ENCODE measurements at regions not wholly inside any gene's neighbourhood (a gene's known extent, or its start where the extent isn't known, plus 50 kb on each side); places are given as distances from the start of the nearest gene placed in this dataset.

DNA sequence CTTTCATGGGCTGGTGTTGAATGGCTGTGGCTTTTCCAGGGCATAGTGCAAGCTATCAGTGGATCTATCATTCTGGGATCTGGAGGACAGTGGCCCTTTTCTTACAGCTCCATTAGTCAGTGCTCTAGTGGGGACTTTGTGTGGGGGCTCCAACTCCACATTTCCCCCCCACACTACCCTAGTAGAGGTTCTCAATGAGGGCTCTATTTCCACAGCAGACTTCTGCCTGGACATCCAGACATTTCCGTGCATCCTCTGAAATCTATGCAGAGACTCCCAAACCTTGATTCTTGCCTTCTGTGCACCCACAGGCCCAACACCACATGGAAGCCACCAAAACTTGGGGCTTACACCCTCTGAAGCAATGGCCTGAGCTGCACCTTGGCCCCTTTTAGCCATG lies 208.3 kb upstream of the MKLN1 start:
- Histone ChIP-seq H3K9ac (ENCODE audit: low read depth, low read length) (no peak overlapping the region), H3K4me1 (ENCODE audit: control insufficient read depth, insufficient read depth, low read length) (no peaks in the 10 kb centered on the region), H3K27ac (ENCODE audit: low read depth, low read length) (no peak overlapping the region), H3K9me3 (ENCODE audit: control insufficient read depth, insufficient read depth, low read length) (peaks cover 10% of the 10 kb centered on the region), H3K4me3 (ENCODE audit: low read depth, low read length) (no peak overlapping the region), H3K27me3 (ENCODE audit: control insufficient read depth, insufficient read depth, low read length) (no peaks in the 10 kb centered on the region), H3K36me3 (ENCODE audit: control insufficient read depth, insufficient read depth, low read length) (no peaks in the 10 kb centered on the region)

DNA sequence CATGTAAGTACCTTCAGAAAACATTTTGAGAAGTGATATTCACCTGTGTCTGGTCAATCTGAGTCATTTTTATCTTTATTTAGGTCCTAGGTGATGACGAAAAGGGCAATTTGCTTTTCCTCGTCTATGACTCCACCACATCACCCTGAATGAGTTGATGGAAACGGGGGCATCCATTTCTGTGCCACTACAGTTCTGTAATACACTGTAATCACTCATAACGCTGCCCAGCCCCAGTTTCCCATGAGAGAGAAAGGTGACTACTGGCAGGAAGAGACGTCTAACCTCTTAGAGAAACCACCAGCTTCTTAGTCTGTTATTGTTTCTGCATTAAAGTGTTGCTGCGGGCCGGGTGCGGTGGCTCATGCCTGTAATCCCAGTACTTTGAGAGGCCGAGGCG lies 205.3 kb upstream of the MKLN1 start:
- no peaks in the 10 kb centered on the region for H3K36me3 ChIP-seq (ENCODE audit: control insufficient read depth, insufficient read depth, low read length)
- H3K9me3 ChIP-seq (ENCODE audit: control insufficient read depth, insufficient read depth, low read length), result peaks cover 10% of the 10 kb centered on the region
- no peaks in the 10 kb centered on the region for H3K27me3 ChIP-seq (ENCODE audit: control insufficient read depth, insufficient read depth, low read length)
- H3K4me1 ChIP-seq (ENCODE audit: control insufficient read depth, insufficient read depth, low read length), result no peaks in the 10 kb centered on the region
- H3K27ac ChIP-seq (ENCODE audit: low read depth, low read length), result no peak overlapping the region
- H3K4me3 ChIP-seq (ENCODE audit: low read depth, low read length), result no peak overlapping the region
- no peak overlapping the region for H3K9ac ChIP-seq (ENCODE audit: low read depth, low read length)

DNA sequence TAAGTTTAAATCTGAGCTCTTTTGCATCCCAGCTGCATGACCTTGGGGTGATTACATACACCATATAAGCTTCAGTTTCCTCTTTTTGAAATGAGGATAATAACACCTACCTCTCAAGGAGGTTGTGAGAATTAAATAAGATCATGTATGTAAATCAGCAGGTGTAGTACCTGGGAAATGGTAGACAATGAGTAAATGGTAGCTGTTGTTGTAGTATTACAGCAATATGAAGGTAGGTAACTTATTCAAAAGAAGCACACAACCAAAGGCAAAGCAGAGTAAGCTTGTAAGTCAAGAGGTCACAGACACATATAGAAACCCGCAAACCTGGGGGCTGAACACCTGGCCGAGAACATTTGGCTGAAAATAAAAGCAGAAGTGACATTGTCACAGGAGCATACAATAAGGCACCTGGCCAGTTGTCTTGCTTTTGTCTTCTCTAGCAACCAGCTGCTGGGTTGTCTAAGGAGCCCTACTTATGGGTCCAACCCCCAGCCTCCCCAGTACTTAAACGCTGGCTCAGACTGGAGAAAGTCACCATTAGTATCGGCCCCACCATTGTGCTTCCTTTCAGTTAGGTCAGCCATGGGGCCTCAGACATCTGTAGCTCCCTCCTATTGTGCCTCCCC lies 203.6 kb upstream of the MKLN1 start:
- Histone ChIP-seq H3K9me3 (ENCODE audit: control insufficient read depth, insufficient read depth, low read length) (peaks cover 2% of the 10 kb centered on the region), H3K36me3 (ENCODE audit: control insufficient read depth, insufficient read depth, low read length) (no peaks in the 10 kb centered on the region), H3K4me1 (ENCODE audit: control insufficient read depth, insufficient read depth, low read length) (no peaks in the 10 kb centered on the region), H3K4me3 (ENCODE audit: low read depth, low read length) (no peak overlapping the region), H3K27me3 (ENCODE audit: control insufficient read depth, insufficient read depth, low read length) (no peaks in the 10 kb centered on the region), H3K27ac (ENCODE audit: low read depth, low read length) (no peak overlapping the region), H3K9ac (ENCODE audit: low read depth, low read length) (no peak overlapping the region)

DNA sequence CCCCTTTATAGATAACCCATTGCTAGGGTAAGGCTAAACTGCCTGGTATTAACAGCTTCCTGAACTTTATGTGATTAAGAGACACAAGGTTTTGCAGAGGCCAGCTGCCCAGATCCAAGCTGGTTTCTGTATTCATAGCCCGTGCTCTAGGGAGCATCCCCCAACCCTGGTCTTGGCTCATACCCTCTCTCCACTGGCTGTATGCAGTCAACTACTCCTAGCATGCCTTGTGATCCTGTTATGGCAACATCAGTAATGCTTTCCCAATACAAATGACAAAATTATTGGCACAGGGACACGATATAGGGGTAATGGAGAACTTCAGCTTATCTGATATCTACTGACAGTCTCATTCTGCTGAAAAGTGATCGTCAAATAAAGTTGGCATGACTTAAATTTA lies 202.8 kb upstream of the MKLN1 start:
- no peaks in the 10 kb centered on the region for H3K27me3 ChIP-seq (ENCODE audit: control insufficient read depth, insufficient read depth, low read length)
- no peak overlapping the region for H3K27ac ChIP-seq (ENCODE audit: low read depth, low read length)
- H3K9ac ChIP-seq (ENCODE audit: low read depth, low read length), result no peak overlapping the region
- no peaks in the 10 kb centered on the region for H3K36me3 ChIP-seq (ENCODE audit: control insufficient read depth, insufficient read depth, low read length)
- H3K4me3 ChIP-seq (ENCODE audit: low read depth, low read length), result no peak overlapping the region
- H3K9me3 ChIP-seq (ENCODE audit: control insufficient read depth, insufficient read depth, low read length), result no peaks in the 10 kb centered on the region
- H3K4me1 ChIP-seq (ENCODE audit: control insufficient read depth, insufficient read depth, low read length), result no peaks in the 10 kb centered on the region

DNA sequence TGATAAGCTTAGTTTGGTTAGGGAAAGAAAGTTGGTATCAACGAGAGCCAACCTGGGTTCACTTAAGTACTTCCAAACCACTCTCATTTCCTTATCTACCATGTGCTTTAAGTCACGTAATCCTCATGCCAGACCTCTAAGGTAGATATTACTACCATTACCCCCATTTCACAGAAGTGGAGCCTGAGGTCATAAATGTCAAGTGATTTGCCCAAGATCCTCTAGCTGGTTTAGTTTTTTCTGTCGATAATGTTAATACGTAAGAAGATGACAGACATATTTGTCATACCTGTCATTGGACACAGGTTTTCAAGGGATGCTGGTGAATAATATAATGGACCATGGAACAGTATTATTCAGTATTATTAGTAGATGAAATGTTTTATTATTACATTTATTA lies 197.4 kb upstream of the MKLN1 start:
- Histone ChIP-seq H3K4me3 (ENCODE audit: low read depth, low read length) (no peak overlapping the region), H3K9ac (ENCODE audit: low read depth, low read length) (no peak overlapping the region), H3K27me3 (ENCODE audit: control insufficient read depth, insufficient read depth, low read length) (no peaks in the 10 kb centered on the region), H3K9me3 (ENCODE audit: control insufficient read depth, insufficient read depth, low read length) (no peaks in the 10 kb centered on the region), H3K27ac (ENCODE audit: low read depth, low read length) (no peak overlapping the region), H3K4me1 (ENCODE audit: control insufficient read depth, insufficient read depth, low read length) (no peaks in the 10 kb centered on the region), H3K36me3 (ENCODE audit: control insufficient read depth, insufficient read depth, low read length) (no peaks in the 10 kb centered on the region)

DNA sequence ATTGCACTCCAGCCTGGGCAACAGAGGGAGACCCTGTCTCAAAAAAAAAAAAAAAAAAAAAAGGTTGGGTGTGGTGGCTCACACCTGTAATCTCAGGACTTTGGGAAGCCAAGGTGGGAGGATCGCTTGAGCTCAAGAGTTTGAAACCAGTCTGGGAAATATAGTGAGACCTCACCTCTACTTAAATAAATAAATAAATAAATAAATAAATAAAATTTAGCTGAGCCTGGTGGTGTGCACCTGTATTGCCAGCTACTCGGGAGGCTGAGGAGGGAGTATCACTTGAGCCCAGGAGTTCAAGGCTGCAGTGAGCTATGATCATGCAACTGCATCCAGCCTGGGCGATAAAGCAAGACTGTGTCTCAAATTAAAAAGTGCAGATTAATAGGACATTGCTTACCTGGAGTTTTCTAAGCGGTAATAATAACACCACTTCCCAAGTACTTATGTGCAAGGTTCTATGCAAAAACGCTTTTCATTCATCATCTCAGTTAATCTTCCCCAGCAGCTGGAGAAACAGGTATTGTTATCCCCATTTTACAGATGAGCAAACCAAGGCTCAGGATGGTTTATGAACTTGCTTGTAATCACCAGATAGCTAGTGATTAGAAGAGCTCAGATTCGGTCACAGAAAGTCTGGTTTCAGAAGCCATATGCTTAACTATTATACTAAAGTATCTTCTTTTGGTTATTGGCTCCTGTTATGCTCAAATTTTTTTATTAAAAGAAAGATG lies 196.5 kb upstream of the MKLN1 start:
- H3K9me3 ChIP-seq (ENCODE audit: control insufficient read depth, insufficient read depth, low read length), result no peaks in the 10 kb centered on the region
- H3K36me3 ChIP-seq (ENCODE audit: control insufficient read depth, insufficient read depth, low read length), result no peaks in the 10 kb centered on the region
- no peaks in the 10 kb centered on the region for H3K4me1 ChIP-seq (ENCODE audit: control insufficient read depth, insufficient read depth, low read length)
- no peaks in the 10 kb centered on the region for H3K27me3 ChIP-seq (ENCODE audit: control insufficient read depth, insufficient read depth, low read length)
- H3K27ac ChIP-seq (ENCODE audit: low read depth, low read length), result no peak overlapping the region
- no peak overlapping the region for H3K9ac ChIP-seq (ENCODE audit: low read depth, low read length)
- H3K4me3 ChIP-seq (ENCODE audit: low read depth, low read length), result no peak overlapping the region

DNA sequence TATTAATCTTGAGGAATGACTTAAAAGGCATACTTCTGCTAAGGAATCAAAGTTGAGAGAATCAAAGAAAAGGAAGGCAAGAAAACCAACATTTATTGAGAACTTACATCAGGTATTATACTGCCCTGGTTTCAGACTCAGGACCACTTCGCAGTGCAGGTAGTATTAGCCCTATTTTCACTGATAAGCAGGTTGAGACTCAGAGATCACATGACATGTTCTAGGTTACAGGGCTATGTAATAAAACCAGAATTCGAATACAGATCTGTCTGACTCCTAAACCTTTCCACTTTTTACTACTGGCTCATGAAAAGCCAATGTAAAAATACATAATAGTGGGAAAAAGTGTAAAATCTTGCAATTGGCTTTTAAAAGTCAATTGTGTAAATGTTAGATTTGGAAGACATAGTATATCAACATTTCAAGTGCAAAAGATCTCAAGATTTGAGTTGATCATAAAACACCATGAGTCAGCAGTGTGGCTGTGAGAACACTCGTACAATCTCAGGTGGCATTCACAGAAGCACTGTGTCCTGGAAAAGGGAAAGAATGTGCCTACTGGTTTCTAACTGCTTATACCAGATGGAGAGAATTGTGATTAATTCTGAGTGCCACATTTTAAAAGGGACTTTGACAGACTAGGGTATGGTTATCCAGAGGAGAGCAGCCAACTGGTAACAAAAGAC lies 195.8 kb upstream of the MKLN1 start:
- Histone ChIP-seq H3K27me3 (ENCODE audit: control insufficient read depth, insufficient read depth, low read length) (no peaks in the 10 kb centered on the region), H3K4me3 (ENCODE audit: low read depth, low read length) (no peak overlapping the region), H3K9me3 (ENCODE audit: control insufficient read depth, insufficient read depth, low read length) (no peaks in the 10 kb centered on the region), H3K36me3 (ENCODE audit: control insufficient read depth, insufficient read depth, low read length) (no peaks in the 10 kb centered on the region), H3K9ac (ENCODE audit: low read depth, low read length) (no peak overlapping the region), H3K27ac (ENCODE audit: low read depth, low read length) (no peak overlapping the region), H3K4me1 (ENCODE audit: control insufficient read depth, insufficient read depth, low read length) (no peaks in the 10 kb centered on the region)

DNA sequence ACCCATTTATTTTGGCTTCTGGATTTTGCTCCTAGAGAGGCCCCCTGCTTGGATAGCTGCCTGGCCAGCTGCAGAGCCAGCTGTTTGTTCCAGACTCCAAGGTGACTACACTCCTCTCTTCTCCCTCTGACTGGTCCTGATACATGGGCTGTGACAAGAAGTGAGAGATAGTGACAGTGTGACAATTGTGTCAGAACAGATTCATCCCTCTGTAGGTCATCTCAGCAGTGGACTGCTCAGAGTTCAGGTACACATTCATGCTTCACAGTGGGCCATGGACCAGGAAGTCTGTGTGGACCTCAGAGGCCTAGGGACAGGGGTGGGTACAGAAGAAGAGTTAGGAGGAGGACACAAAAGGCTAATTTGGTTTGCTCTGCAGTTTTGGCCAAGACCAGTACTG lies 188.2 kb upstream of the MKLN1 start:
- no peaks in the 10 kb centered on the region for H3K4me1 ChIP-seq (ENCODE audit: control insufficient read depth, insufficient read depth, low read length)
- no peaks in the 10 kb centered on the region for H3K36me3 ChIP-seq (ENCODE audit: control insufficient read depth, insufficient read depth, low read length)
- H3K9me3 ChIP-seq (ENCODE audit: control insufficient read depth, insufficient read depth, low read length), result no peaks in the 10 kb centered on the region
- no peak overlapping the region for H3K9ac ChIP-seq (ENCODE audit: low read depth, low read length)
- H3K27ac ChIP-seq (ENCODE audit: low read depth, low read length), result no peak overlapping the region
- H3K27me3 ChIP-seq (ENCODE audit: control insufficient read depth, insufficient read depth, low read length), result no peaks in the 10 kb centered on the region
- no peak overlapping the region for H3K4me3 ChIP-seq (ENCODE audit: low read depth, low read length)

DNA sequence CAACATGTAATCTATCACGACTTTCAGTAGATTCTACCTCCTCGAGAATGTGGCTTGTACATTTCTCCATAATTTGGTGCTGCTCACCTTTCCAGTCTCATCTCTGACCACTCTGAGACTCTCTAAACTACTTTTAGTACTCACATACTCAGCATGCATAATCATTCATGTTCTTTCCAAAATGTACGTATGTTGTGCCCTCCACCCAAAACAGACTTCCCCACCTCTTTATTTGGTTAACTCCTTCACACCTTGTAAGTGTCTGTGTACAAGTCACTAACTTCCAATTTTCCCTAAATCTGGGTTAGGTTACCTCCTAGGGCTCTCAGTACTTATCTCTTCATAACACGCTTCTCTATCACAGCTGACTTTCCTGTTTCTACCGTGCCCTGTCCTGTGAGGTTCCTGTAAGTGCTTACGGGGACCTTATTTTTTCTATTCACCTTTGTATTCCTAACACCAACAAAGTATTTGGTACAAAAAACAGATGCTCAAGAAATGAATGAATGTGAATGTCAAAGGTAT lies 186.2 kb upstream of the MKLN1 start:
- H3K9ac ChIP-seq (ENCODE audit: low read depth, low read length), result no peak overlapping the region
- H3K4me1 ChIP-seq (ENCODE audit: control insufficient read depth, insufficient read depth, low read length), result no peaks in the 10 kb centered on the region
- H3K9me3 ChIP-seq (ENCODE audit: control insufficient read depth, insufficient read depth, low read length), result no peaks in the 10 kb centered on the region
- no peak overlapping the region for H3K27ac ChIP-seq (ENCODE audit: low read depth, low read length)
- H3K4me3 ChIP-seq (ENCODE audit: low read depth, low read length), result no peak overlapping the region
- no peaks in the 10 kb centered on the region for H3K27me3 ChIP-seq (ENCODE audit: control insufficient read depth, insufficient read depth, low read length)
- no peaks in the 10 kb centered on the region for H3K36me3 ChIP-seq (ENCODE audit: control insufficient read depth, insufficient read depth, low read length)

DNA sequence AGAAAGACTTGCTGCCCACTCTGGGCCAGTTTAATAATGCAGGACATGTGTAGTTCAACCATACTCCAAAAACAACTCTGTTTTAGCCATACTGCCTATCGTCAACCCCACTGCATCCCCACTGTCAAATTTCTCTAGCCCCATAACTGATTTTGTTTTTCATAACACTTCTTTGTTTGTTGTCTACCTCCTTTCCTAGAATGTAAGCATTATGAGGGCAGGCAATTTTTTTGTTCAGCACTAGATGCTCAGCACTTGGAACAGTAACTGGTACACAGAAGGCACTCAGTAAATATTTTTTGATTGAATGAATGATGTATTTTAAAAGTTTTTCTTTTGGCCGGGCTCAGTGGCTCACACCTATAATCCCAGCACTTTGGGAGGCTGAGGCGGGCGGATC lies 183.8 kb upstream of the MKLN1 start:
- Histone ChIP-seq H3K27ac (ENCODE audit: low read depth, low read length) (no peak overlapping the region), H3K4me3 (ENCODE audit: low read depth, low read length) (no peak overlapping the region), H3K4me1 (ENCODE audit: control insufficient read depth, insufficient read depth, low read length) (no peaks in the 10 kb centered on the region), H3K9me3 (ENCODE audit: control insufficient read depth, insufficient read depth, low read length) (no peaks in the 10 kb centered on the region), H3K9ac (ENCODE audit: low read depth, low read length) (no peak overlapping the region), H3K36me3 (ENCODE audit: control insufficient read depth, insufficient read depth, low read length) (no peaks in the 10 kb centered on the region), H3K27me3 (ENCODE audit: control insufficient read depth, insufficient read depth, low read length) (no peaks in the 10 kb centered on the region)

DNA sequence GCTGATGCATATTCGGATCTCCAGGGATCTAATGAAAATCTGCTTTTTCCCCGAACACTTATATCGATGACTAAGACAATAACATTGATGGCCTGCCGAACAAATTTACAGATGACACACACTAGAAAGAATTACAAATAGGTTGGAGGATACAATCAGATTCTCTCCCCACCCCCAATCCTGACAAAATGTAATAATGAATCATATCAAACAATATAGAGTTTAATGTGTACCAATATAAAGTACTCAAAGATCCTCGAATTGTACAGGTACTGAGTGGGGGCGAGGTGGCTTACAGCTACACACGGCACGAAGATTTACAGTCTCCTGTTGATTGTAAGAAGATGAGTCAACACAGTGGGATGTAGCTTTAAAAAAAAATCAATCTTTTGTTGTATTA lies 182.7 kb upstream of the MKLN1 start:
- Histone ChIP-seq H3K4me1 (ENCODE audit: control insufficient read depth, insufficient read depth, low read length) (no peaks in the 10 kb centered on the region), H3K4me3 (ENCODE audit: low read depth, low read length) (no peak overlapping the region), H3K9ac (ENCODE audit: low read depth, low read length) (no peak overlapping the region), H3K36me3 (ENCODE audit: control insufficient read depth, insufficient read depth, low read length) (no peaks in the 10 kb centered on the region), H3K9me3 (ENCODE audit: control insufficient read depth, insufficient read depth, low read length) (no peaks in the 10 kb centered on the region), H3K27ac (ENCODE audit: low read depth, low read length) (no peak overlapping the region), H3K27me3 (ENCODE audit: control insufficient read depth, insufficient read depth, low read length) (no peaks in the 10 kb centered on the region)
